ENCODE measurements at regions not wholly inside any gene's neighbourhood (a gene's known extent, or its start where the extent isn't known, plus 50 kb on each side); places are given as distances from the start of the nearest gene placed in this dataset.
"Not testable (repeated sequence)": the region's sequence is repeated elsewhere in the genome, so short reads cannot be mapped to it uniquely, and the experiment has no call there.

GRCh38 chr4:11821772-11822430 is 393.2 kb upstream of the HS3ST1 start:
- intact Hi-C loops (cut with DNase I; ENCODE audit: low total_unique reads): no loop called here
- H3K36me3 ChIP-seq: no peaks in the 10 kb centered on the region
- no peaks in the 10 kb centered on the region for H3K27me3 ChIP-seq
- TF ChIP-seq CTCF (IDR thresholded peaks at IDR 0.05) (no peak), POLR2AphosphoS5 (IDR thresholded peaks at IDR 0.05) (no peak), POLR2A (IDR thresholded peaks at IDR 0.05) (no peak)
- H3K4me3 ChIP-seq: no peak overlapping the region
- DNase-seq (ENCODE audit: low spot score in 2 of 2): no peak
- no peaks in the 10 kb centered on the region for H3K4me1 ChIP-seq
- no peak overlapping the region for H3K27ac ChIP-seq
- peaks cover 0 to 8% of the 10 kb centered on the region in 2 donors for H3K9me3 ChIP-seq

GRCh38 chr4:11817088-11817487 is 388.4 kb upstream of the HS3ST1 start:
- H3K27me3 ChIP-seq: no peaks in the 10 kb centered on the region
- no peaks in the 10 kb centered on the region for H3K4me1 ChIP-seq
- H3K4me3 ChIP-seq: no peak overlapping the region
- H3K9me3 ChIP-seq: no peaks in the 10 kb centered on the region
- H3K27ac ChIP-seq: no peak overlapping the region
- no peak for TF ChIP-seq POLR2A (IDR thresholded peaks at IDR 0.05)
- no peak for TF ChIP-seq CTCF (IDR thresholded peaks at IDR 0.05)
- no peak for TF ChIP-seq POLR2AphosphoS5 (IDR thresholded peaks at IDR 0.05)
- no peak for DNase-seq (ENCODE audit: low spot score in 2 of 2)
- intact Hi-C loops (cut with DNase I; ENCODE audit: low total_unique reads): no loop called here
- H3K36me3 ChIP-seq: no peaks in the 10 kb centered on the region

GRCh38 chr4:11814758-11815157 is 386.1 kb upstream of the HS3ST1 start:
- intact Hi-C loops (cut with DNase I; ENCODE audit: low total_unique reads): no loop called here
- H3K27me3 ChIP-seq: no peaks in the 10 kb centered on the region
- no peak overlapping the region for H3K27ac ChIP-seq
- H3K36me3 ChIP-seq: no peaks in the 10 kb centered on the region
- TF ChIP-seq CTCF (IDR thresholded peaks at IDR 0.05) (no peak), POLR2AphosphoS5 (IDR thresholded peaks at IDR 0.05) (no peak), POLR2A (IDR thresholded peaks at IDR 0.05) (no peak)
- H3K4me1 ChIP-seq: no peaks in the 10 kb centered on the region
- no peak for DNase-seq (ENCODE audit: low spot score in 2 of 2)
- no peaks in the 10 kb centered on the region for H3K9me3 ChIP-seq
- H3K4me3 ChIP-seq: no peak overlapping the region

GRCh38 chr4:11813951-11814446 is 385.3 kb upstream of the HS3ST1 start:
- Histone ChIP-seq H3K27me3 (no peaks in the 10 kb centered on the region), H3K9me3 (no peaks in the 10 kb centered on the region), H3K4me3 (no peak overlapping the region), H3K27ac (no peak overlapping the region), H3K36me3 (no peaks in the 10 kb centered on the region), H3K4me1 (no peaks in the 10 kb centered on the region)
- no peak for TF ChIP-seq CTCF (IDR thresholded peaks at IDR 0.05)
- no peak for TF ChIP-seq POLR2AphosphoS5 (IDR thresholded peaks at IDR 0.05)
- no peak for TF ChIP-seq POLR2A (IDR thresholded peaks at IDR 0.05)
- DNase-seq (ENCODE audit: low spot score in 2 of 2): no peak
- intact Hi-C loops (cut with DNase I; ENCODE audit: low total_unique reads): no loop called here

- H3K4me1 ChIP-seq; DNase-seq (ENCODE audit: low spot score in 2 of 2); H3K4me3 ChIP-seq; H3K27me3 ChIP-seq; intact Hi-C loops (cut with DNase I; ENCODE audit: low total_unique reads); H3K27ac ChIP-seq; H3K9me3 ChIP-seq; H3K36me3 ChIP-seq: not testable (repeated sequence)
Measured at GRCh38 chr4:11811521-11811920, 382.8 kb upstream of the HS3ST1 start.
